GM23338 (cell line): ENCODE measurements at regions not wholly inside any gene's neighbourhood (a gene's known extent, or its start where the extent isn't known, plus 50 kb on each side); places are given as distances from the start of the nearest gene placed in this dataset.

Experiments
- ATAC-seq: fragments of 200-7000 bp; cut with Tn5 transposase; 3 replicates; pipeline ENCODE4 v1.9.1; 2020
- DNase-seq: peaks from one replicate; pipeline ENCODE4 v3.0.0-alpha.2; 2015; ENCODE audit warnings: low spot score
- H2AFZ ChIP-seq: fragments of 200-600 bp; sonication (generic); 2 replicates; pipeline ENCODE4 v1.8.0; 2016; ENCODE audit warnings: antibody characterized with exemption, mild to moderate bottlenecking, moderate library complexity
- H3F3A ChIP-seq: fragments of 200-600 bp; sonication (generic); replicated peaks from 2 replicates; pipeline ENCODE4 v1.8.0; 2017; ENCODE audit warnings: antibody characterized with exemption, mixed run types, low read depth
- H3K27ac ChIP-seq: fragments of 200-600 bp; sonication (generic); 2 replicates; pipeline ENCODE4 v1.6.1; 2016; ENCODE audit warnings: low read depth
- H3K27me3 ChIP-seq: fragments of 200-600 bp; sonication (generic); 2 replicates; pipeline ENCODE4 v1.8.0; 2016; ENCODE audit warnings: mild to moderate bottlenecking, mixed run types, moderate library complexity; ENCODE audit not compliant: insufficient read depth
- H3K36me3 ChIP-seq: fragments of 200-600 bp; sonication (generic); 2 replicates; pipeline ENCODE4 v1.8.0; 2016; ENCODE audit warnings: mild to moderate bottlenecking; ENCODE audit not compliant: insufficient read depth
- H3K4me1 ChIP-seq: fragments of 200-600 bp; sonication (generic); 2 replicates; pipeline ENCODE4 v1.8.0; 2016; ENCODE audit warnings: mild to moderate bottlenecking, moderate library complexity; ENCODE audit not compliant: insufficient read depth
- H3K4me2 ChIP-seq: fragments of 200-600 bp; sonication (generic); 2 replicates; pipeline ENCODE4 v1.7.1; 2017; ENCODE audit warnings: mixed run types
- H3K4me3 ChIP-seq: fragments of 200-600 bp; sonication (generic); 2 replicates; pipeline ENCODE4 v1.6.1; 2016; ENCODE audit warnings: mixed run types
- H3K79me2 ChIP-seq: fragments of 200-600 bp; sonication (generic); replicated peaks from 2 replicates; pipeline ENCODE4 v1.8.0; 2017; ENCODE audit warnings: mild to moderate bottlenecking; ENCODE audit not compliant: insufficient read depth
- H3K9me2 ChIP-seq: fragments of 200-600 bp; sonication (generic); 2 replicates; pipeline ENCODE4 v1.8.0; 2017; ENCODE audit not compliant: insufficient read depth
- H4K20me1 ChIP-seq: fragments of 200-600 bp; sonication (generic); replicated peaks from 2 replicates; pipeline ENCODE4 v1.8.0; 2017; ENCODE audit warnings: mild to moderate bottlenecking; ENCODE audit not compliant: insufficient read depth
- H3K27ac Mint-ChIP-seq: 2 replicates; pipeline ENCODE4 v1.8.0; 2020; ENCODE audit warnings: inconsistent platforms, mild to moderate bottlenecking, moderate library complexity, mixed read lengths
- H3K27me3 Mint-ChIP-seq: 3 replicates; pipeline ENCODE4 v1.8.0; 2022; ENCODE audit warnings: low read depth, mild to moderate bottlenecking, moderate library complexity, mixed read lengths, inconsistent platforms; ENCODE audit not compliant: insufficient read depth, poor library complexity
- H3K36me3 Mint-ChIP-seq: 3 replicates; pipeline ENCODE4 v1.8.0; 2021; ENCODE audit warnings: low read depth, mild to moderate bottlenecking, inconsistent platforms, moderate library complexity, mixed read lengths
- H3K4me1 Mint-ChIP-seq: 3 replicates; pipeline ENCODE4 v1.8.0; 2020; ENCODE audit warnings: mild to moderate bottlenecking, inconsistent platforms, mixed read lengths
- H3K4me3 Mint-ChIP-seq: 3 replicates; pipeline ENCODE4 v1.8.0; 2021; ENCODE audit warnings: moderate library complexity, mild to moderate bottlenecking, inconsistent platforms, mixed read lengths
- H3K9me3 Mint-ChIP-seq: 3 replicates; pipeline ENCODE4 v1.8.0; 2020; ENCODE audit warnings: moderate library complexity, mild to moderate bottlenecking, inconsistent platforms, mixed read lengths
- CTCF ChIP-seq, 2 experiments: fragments of 200-600 bp in 1 of 2; sonication (generic) in 1 of 2; conservative IDR thresholded peaks; 2 replicates each; pipeline versions ENCODE4 v1.5.1 to v1.6.1; 2016 to 2017; ENCODE audit warnings: antibody characterized with exemption in 2 of 2, low read depth in 2 of 2, mild to moderate bottlenecking in 2 of 2, moderate library complexity in 1 of 2
- ETS1 ChIP-seq: IDR thresholded peaks from 2 replicates; pipeline ENCODE4 v1.6.1; 2016; ENCODE audit warnings: antibody characterized with exemption
- EZH2 ChIP-seq: fragments of 200-600 bp; sonication (generic); IDR thresholded peaks from one replicate; pipeline ENCODE4 v1.8.0; 2017; ENCODE audit warnings: antibody characterized with exemption, mild to moderate bottlenecking, low read depth; ENCODE audit not compliant: unreplicated experiment
- EZH2phosphoT487 ChIP-seq: fragments of 200-600 bp; sonication (generic); IDR thresholded peaks from one replicate; pipeline ENCODE4 v1.8.1; 2018; ENCODE audit warnings: antibody characterized with exemption; ENCODE audit not compliant: unreplicated experiment
- JUNB ChIP-seq: IDR thresholded peaks from one replicate; pipeline ENCODE4 v1.6.1; 2016; ENCODE audit warnings: antibody characterized with exemption; ENCODE audit not compliant: unreplicated experiment
- NANOG ChIP-seq: IDR thresholded peaks from 2 replicates; pipeline ENCODE4 v1.6.1; 2016; ENCODE audit warnings: antibody characterized with exemption, borderline replicate concordance
- POLR2AphosphoS5 ChIP-seq: IDR thresholded peaks from 2 replicates; pipeline ENCODE4 v1.6.1; 2016; ENCODE audit warnings: antibody characterized with exemption, low read depth
- ZNF114 ChIP-seq: fragments of 250-450 bp; sonication (Bioruptor Pico); IDR thresholded peaks from 2 replicates; pipeline ENCODE4 v1.5.0; 2020; ENCODE audit warnings: mild to moderate bottlenecking, moderate library complexity
- ZNF331 ChIP-seq: fragments of 250-450 bp; sonication (Bioruptor Pico); IDR thresholded peaks from 2 replicates; pipeline ENCODE4 v1.5.0; 2020; ENCODE audit warnings: low read depth, mild to moderate bottlenecking, moderate library complexity

- TF ChIP-seq JUNB (no peak), ZNF114 (no peak), CTCF (conservative IDR thresholded peaks at IDR 0.05; ENCODE audit: low read depth in 2 of 2) (no peak), ETS1 (no peak)
These were observed 59.4 kb upstream of the XYLT1 start (continued) for GRCh38 chr16:17529982-17530760.

GRCh38 chr16:17526956-17527937 lies 56.5 kb upstream of the XYLT1 start:
- Histone ChIP-seq H3K4me2 (no peak overlapping the region), H3K79me2 (no peaks in the 10 kb centered on the region), H3F3A (no peaks in the 10 kb centered on the region), H3K9me2 (no peaks in the 10 kb centered on the region), H3K4me3 (no peak overlapping the region), H3K27me3 (no peaks in the 10 kb centered on the region), H3K27ac (no peak overlapping the region), H3K36me3 (no peaks in the 10 kb centered on the region), H4K20me1 (no peaks in the 10 kb centered on the region), H3K4me1 (no peaks in the 10 kb centered on the region), H2AFZ (no peak overlapping the region)
- Mint-ChIP-seq H3K27ac (no peak overlapping the region), H3K27me3 (peaks cover 4% of the 10 kb centered on the region), H3K4me3 (no peak overlapping the region), H3K9me3 (peaks cover 16% of the 10 kb centered on the region), H3K4me1 (no peaks in the 10 kb centered on the region), H3K36me3 (no peaks in the 10 kb centered on the region)
- ATAC-seq: no peak
- DNase-seq: no peak
- TF ChIP-seq NANOG (no peak), EZH2phosphoT487 (no peak), ETS1 (no peak), ZNF114 (no peak), CTCF (conservative IDR thresholded peaks at IDR 0.05; ENCODE audit: low read depth in 2 of 2) (no peak), POLR2AphosphoS5 (no peak), ZNF331 (CRISPR knock-in tag) (no peak), EZH2 (no peak)
